HEK293T (cell line): ENCODE measurements at regions not wholly inside any gene's neighbourhood (a gene's known extent, or its start where the extent isn't known, plus 50 kb on each side); places are given as distances from the start of the nearest gene placed in this dataset.

Source experiments
- CTCF ChIA-PET: fragments of 350-600 bp; formaldehyde crosslinking; extraction: SDS; loops from one replicate; lab custom pipeline; 2021; ENCODE audit warnings: antibody characterized with exemption, inconsistent platforms; lab: Yijun Ruan, JAX
- POLR2A ChIA-PET: fragments of 350-600 bp; formaldehyde crosslinking; extraction: SDS; loops from one replicate; lab custom pipeline; 2020; ENCODE audit warnings: antibody characterized with exemption, inconsistent platforms; lab: Yijun Ruan, JAX
- DNase-seq: peaks from one replicate; pipeline ENCODE4 v3.0.0; 2012; ENCODE audit warnings: mixed read lengths; ENCODE audit errors: extremely low spot score
- ARNT ChIP-seq: fragments of 450-650 bp; IDR thresholded peaks from 2 replicates; pipeline ENCODE4 v1.6.1; 2017; ENCODE audit warnings: mild to moderate bottlenecking
- BHLHE40 ChIP-seq: fragments of 450-650 bp; IDR thresholded peaks from 2 replicates; pipeline ENCODE4 v1.6.1; 2016; ENCODE audit warnings: mild to moderate bottlenecking, moderate library complexity, borderline replicate concordance
- CTBP1 ChIP-seq: fragments of 450-650 bp; IDR thresholded peaks from 2 replicates; pipeline ENCODE4 v1.6.1; 2016; ENCODE audit warnings: borderline replicate concordance
- ELF4 ChIP-seq: fragments of 450-650 bp; IDR thresholded peaks from 2 replicates; pipeline ENCODE4 v1.6.1; 2017; ENCODE audit warnings: antibody characterized with exemption
- FOXA1 ChIP-seq: fragments of 450-650 bp; IDR thresholded peaks from 2 replicates; pipeline ENCODE4 v1.6.1; 2016; ENCODE audit warnings: mild to moderate bottlenecking
- FOXK2 ChIP-seq: fragments of 450-650 bp; IDR thresholded peaks from 2 replicates; pipeline ENCODE4 v1.6.1; 2016; ENCODE audit warnings: mild to moderate bottlenecking
- FOXM1 ChIP-seq: fragments of 450-650 bp; IDR thresholded peaks from 2 replicates; pipeline ENCODE4 v1.6.1; 2017; ENCODE audit warnings: mild to moderate bottlenecking, borderline replicate concordance
- HDGF ChIP-seq: fragments of 450-650 bp; IDR thresholded peaks from 2 replicates; pipeline ENCODE4 v1.6.1; 2017; ENCODE audit warnings: antibody characterized with exemption, borderline replicate concordance
- L3MBTL2 ChIP-seq: fragments of 450-650 bp; conservative IDR thresholded peaks from 2 replicates; pipeline ENCODE4 v1.6.1; 2016; ENCODE audit warnings: mild to moderate bottlenecking
- LEF1 ChIP-seq: fragments of 450-650 bp; IDR thresholded peaks from 2 replicates; pipeline ENCODE4 v1.6.1; 2017; ENCODE audit warnings: mild to moderate bottlenecking, borderline replicate concordance
- NFRKB ChIP-seq: fragments of 450-650 bp; IDR thresholded peaks from 2 replicates; pipeline ENCODE4 v1.6.1; 2016; ENCODE audit warnings: mild to moderate bottlenecking, moderate library complexity
- SP1 ChIP-seq: fragments of 450-650 bp; IDR thresholded peaks from 2 replicates; pipeline ENCODE4 v1.6.1; 2017
- SUZ12 ChIP-seq: fragments of 450-650 bp; IDR thresholded peaks from 2 replicates; pipeline ENCODE4 v1.6.1; 2016; ENCODE audit warnings: mild to moderate bottlenecking
- TARDBP ChIP-seq: fragments of 450-650 bp; IDR thresholded peaks from 2 replicates; pipeline ENCODE4 v1.6.1; 2016
- ZNF384 ChIP-seq: fragments of 450-650 bp; IDR thresholded peaks from 2 replicates; pipeline ENCODE4 v1.6.1; 2016
- TF ChIP-seq, protein P1 (sequence below): fragments of 450-650 bp; IDR thresholded peaks from 2 replicates; pipeline ENCODE4 v1.6.1; 2016

DNA sequence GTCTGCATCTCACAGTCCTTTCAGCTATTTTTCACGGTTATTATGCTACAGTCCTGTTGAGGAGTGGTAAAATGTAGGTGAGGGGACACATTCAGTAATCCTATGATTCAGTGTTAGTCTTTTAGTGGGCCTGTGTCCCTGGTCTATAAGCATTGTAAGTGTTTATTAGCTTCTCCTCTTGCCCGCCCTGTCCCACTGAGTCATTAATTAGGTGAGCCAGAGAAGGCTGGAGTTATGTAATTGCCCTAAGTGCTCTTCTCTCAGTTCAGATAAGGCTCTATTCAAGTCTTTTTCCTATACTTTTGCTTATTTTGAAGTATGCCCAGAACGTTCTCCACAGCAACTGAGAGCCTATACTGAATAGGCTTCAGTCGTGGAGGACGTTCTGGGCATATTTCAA, 76.3 kb upstream of the ZRANB2 start:
- no peak for DNase-seq
- POLR2A ChIA-PET, result no interaction called here
- TF ChIP-seq ARNT, result no peak
- no peak for TF ChIP-seq NFRKB
- TF ChIP-seq SUZ12, result no peak
- no peak for TF ChIP-seq BHLHE40
- TF ChIP-seq SP1, result no peak
- TF ChIP-seq FOXK2, result no peak
- no peak for TF ChIP-seq ZNF384
- TF ChIP-seq FOXA1, result no peak
- TF ChIP-seq ELF4, result no peak
- no peak for TF ChIP-seq L3MBTL2
- no peak for TF ChIP-seq HDGF
- no peak for TF ChIP-seq FOXM1
- TF ChIP-seq, protein P1, sequence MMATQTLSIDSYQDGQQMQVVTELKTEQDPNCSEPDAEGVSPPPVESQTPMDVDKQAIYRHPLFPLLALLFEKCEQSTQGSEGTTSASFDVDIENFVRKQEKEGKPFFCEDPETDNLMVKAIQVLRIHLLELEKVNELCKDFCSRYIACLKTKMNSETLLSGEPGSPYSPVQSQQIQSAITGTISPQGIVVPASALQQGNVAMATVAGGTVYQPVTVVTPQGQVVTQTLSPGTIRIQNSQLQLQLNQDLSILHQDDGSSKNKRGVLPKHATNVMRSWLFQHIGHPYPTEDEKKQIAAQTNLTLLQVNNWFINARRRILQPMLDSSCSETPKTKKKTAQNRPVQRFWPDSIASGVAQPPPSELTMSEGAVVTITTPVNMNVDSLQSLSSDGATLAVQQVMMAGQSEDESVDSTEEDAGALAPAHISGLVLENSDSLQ, result no peak
- TF ChIP-seq CTBP1, result no peak
- TF ChIP-seq TARDBP, result no peak
- TF ChIP-seq LEF1, result no peak
- CTCF ChIA-PET, result no interaction called here

DNA sequence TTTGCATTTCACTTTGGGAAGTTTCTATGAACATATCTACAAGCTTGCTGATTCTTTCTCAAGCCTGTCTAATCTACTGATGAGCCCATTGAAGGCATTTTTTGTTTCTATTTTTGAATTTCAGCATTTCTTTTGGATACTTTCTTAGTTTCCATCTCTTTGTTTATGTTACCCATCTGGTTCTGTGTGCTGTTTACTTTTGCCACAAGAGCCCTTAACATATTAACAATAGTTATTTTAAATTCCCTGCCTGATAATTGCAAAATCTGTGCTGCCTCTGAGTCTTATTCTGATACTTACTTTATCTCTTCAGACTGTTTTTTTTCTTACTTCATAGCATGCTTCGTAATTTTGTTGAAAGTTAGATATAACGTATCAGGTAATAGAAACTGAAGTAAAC, 75.8 kb upstream of the ZRANB2 start:
- ChIA-PET CTCF (no interaction called here), POLR2A (no interaction called here)
- TF ChIP-seq SP1, result no peak
- no peak for TF ChIP-seq FOXA1
- no peak for TF ChIP-seq NFRKB
- no peak for TF ChIP-seq BHLHE40
- no peak for TF ChIP-seq FOXK2
- TF ChIP-seq ZNF384, result no peak
- no peak for TF ChIP-seq ARNT
- no peak for TF ChIP-seq TARDBP
- TF ChIP-seq FOXM1, result no peak
- no peak for TF ChIP-seq HDGF
- TF ChIP-seq CTBP1, result no peak
- TF ChIP-seq, protein P1, result no peak
- TF ChIP-seq L3MBTL2, result no peak
- no peak for TF ChIP-seq SUZ12
- no peak for TF ChIP-seq LEF1
- no peak for DNase-seq

DNA sequence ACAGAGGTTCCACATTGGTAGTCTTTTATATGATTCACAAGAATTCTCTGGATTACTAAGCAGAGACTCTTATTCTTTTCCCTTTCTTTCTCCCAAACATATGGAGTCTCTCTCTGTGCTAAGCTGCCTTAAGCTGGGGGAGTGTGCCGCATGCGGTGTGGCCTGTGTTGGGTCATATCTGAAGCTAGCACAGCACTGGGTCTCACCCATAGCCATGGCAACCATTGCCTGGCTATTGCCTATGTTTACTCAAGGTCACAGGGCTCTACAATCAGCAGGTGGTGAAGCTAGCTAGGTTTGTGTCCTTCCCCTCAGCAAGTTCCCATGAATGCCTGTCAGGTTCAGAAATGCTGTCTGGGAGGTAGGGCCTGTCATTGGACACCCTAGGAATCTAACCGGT, 73.6 kb upstream of the ZRANB2 start:
- ChIA-PET CTCF (no interaction called here), POLR2A (no interaction called here)
- TF ChIP-seq ZNF384, result no peak
- no peak for DNase-seq

DNA sequence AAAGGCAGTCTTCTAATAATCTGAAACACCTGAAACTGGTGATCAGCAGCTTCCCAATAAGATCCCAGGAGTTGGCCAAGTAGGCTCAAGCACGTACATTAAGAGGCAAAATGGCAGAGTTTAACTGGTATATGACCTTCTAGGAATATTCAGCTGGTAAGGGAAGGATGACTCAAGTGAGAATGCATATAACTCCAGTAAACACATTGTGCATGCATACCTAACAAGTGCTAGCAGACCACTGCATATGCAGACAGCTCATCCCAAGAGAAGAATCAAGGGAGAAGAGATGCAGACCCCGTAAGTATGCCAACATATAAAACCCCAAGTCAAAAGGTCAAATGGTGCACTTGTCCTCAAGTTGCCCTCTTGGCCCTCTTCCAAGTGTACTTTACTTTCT, 73.0 kb upstream of the ZRANB2 start:
- TF ChIP-seq NFRKB (no peak), LEF1 (no peak), CTBP1 (no peak), HDGF (no peak), ZNF384 (no peak), SUZ12 (no peak), L3MBTL2 (no peak), FOXM1 (no peak), ARNT (no peak), BHLHE40 (no peak), ELF4 (no peak)
- TF ChIP-seq, protein P1, result no peak
- no peak for DNase-seq
- ChIA-PET CTCF (no interaction called here), POLR2A (no interaction called here)

DNA sequence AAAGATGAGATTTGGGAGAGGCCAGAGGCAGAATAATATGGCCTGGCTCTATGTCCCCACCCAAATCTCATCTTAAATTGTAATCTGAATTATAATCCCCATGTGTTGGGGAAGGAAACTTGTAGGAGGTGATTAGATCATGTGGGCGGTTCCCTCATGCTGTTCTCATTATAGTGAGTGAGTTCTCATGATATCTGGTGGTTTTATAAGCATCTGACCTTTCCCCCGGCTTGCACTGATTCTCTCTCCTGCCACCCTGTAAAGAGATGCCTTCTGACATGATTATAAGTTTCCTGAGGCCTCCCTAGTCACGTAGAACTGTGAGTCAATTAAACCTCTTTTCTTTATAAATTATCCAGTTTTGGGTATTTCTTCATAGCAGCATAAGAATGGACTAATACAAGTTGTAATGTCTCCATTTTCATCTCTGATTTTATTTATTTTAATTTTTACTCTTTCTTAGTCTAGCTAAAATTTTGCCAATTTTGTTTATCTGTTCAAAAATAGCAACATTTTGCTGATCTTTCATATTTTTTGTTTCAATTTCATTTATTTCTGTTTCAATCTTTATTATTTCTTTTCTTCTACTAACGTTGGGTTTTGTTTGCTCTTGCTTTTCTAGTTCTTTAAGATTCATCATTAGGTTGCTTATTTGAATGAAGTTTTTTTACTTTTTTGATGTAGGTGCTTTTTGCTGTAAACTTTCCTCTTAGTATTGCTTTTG, 67.0 kb upstream of the ZRANB2 start:
- ChIA-PET POLR2A (no interaction called here), CTCF (no interaction called here)
- TF ChIP-seq FOXA1 (no peak), L3MBTL2 (no peak), FOXM1 (no peak), HDGF (no peak), ELF4 (no peak), ARNT (no peak), FOXK2 (no peak)
- DNase-seq, result no peak

DNA sequence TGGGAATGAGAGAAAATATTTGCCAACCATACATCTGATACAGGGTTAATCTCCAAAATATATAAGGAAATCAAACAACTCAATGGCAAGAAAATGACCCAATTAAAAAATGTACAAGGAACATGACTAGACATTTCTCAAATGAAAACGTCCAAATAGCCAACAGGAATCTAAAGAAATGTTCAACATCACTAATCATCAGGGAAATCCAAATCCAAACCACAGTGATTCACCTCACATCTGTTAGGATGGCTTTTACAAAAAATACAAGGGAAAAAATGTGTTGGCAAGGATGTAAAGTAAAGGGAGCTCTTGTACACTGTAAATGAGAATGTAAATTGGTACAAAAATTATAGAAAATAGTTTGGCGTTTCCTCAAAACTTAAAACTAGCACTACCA, 54.7 kb upstream of the ZRANB2 start:
- DNase-seq, result no peak
- TF ChIP-seq NFRKB (no peak), ELF4 (no peak), FOXK2 (no peak)
- ChIA-PET POLR2A (no interaction called here), CTCF (no interaction called here)
